ENCODE measurements at regions not wholly inside any gene's neighbourhood (a gene's known extent, or its start where the extent isn't known, plus 50 kb on each side); places are given as distances from the start of the nearest gene placed in this dataset.

DNA sequence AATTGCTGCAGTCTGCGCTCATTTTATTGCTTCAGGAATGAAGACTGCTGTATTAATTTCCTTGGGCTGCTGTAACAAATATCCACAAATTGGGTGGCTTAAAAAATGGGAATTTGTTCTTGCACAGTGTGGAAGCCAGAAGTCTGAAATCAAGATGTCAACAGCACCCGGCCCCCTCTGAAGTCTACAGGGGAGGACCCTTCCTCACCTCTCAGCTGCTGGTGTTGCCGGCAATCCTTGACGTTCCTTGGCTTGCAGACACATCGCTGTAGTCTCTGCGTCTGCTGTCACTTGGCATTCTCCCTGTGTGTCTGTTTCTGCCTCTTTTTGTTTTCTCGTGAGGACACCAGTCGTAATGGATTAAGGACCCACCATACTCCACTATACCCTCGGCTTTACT lies 166.2 kb downstream of the PTPN20 start:
- TF ChIP-seq, protein P1, sequence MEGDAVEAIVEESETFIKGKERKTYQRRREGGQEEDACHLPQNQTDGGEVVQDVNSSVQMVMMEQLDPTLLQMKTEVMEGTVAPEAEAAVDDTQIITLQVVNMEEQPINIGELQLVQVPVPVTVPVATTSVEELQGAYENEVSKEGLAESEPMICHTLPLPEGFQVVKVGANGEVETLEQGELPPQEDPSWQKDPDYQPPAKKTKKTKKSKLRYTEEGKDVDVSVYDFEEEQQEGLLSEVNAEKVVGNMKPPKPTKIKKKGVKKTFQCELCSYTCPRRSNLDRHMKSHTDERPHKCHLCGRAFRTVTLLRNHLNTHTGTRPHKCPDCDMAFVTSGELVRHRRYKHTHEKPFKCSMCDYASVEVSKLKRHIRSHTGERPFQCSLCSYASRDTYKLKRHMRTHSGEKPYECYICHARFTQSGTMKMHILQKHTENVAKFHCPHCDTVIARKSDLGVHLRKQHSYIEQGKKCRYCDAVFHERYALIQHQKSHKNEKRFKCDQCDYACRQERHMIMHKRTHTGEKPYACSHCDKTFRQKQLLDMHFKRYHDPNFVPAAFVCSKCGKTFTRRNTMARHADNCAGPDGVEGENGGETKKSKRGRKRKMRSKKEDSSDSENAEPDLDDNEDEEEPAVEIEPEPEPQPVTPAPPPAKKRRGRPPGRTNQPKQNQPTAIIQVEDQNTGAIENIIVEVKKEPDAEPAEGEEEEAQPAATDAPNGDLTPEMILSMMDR (IDR thresholded peaks at IDR 0.05) = no peak
- TF ChIP-seq POLR2A (IDR thresholded peaks at IDR 0.05) = no peak

Data from prostate gland (tissue), 2 donors.